ENCODE measurements at regions not wholly inside any gene's neighbourhood (a gene's known extent, or its start where the extent isn't known, plus 50 kb on each side); places are given as distances from the start of the nearest gene placed in this dataset.

DNA sequence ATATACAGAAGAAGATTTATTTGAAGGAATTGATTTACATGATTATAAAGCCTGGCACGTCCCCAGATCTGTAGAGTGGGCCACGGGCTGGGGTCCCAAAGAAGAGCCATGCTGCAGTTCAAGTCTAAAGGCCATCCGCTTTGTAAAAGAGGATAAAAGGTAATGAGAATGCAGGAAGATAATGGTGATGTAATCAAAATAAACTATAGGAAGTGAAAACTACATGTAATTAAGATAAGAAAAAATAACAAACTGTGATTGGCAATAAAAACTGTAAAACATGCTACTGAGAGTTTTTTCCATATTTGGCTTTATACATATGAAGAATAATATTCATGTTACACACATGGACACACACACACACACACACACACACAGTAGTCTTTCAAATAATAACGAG, 59.0 kb upstream of the TMEFF2 start:
- BruUV-seq (replicated peaks), result no TSS peak

GRCh38 chr2:192250961-192251360, 56.2 kb upstream of the TMEFF2 start:
- no peaks in the 10 kb centered on the region for H3K27me3 Mint-ChIP-seq (ENCODE audit: insufficient read depth, unreplicated experiment)
- POLR2A ChIA-PET, result interaction anchor here (1.0 kb wide), 1 partner anchor 17 kb away, joined by 4 read pairs; no protein-coding TSS in a partner anchor
- intact Hi-C loops (cut with micrococcal nuclease), result no loop called here
- no peak overlapping the region for H3K27ac Mint-ChIP-seq (ENCODE audit: low read depth, unreplicated experiment)
- CTCF ChIA-PET, result no interaction called here
- TF ChIP-seq, protein P1, sequence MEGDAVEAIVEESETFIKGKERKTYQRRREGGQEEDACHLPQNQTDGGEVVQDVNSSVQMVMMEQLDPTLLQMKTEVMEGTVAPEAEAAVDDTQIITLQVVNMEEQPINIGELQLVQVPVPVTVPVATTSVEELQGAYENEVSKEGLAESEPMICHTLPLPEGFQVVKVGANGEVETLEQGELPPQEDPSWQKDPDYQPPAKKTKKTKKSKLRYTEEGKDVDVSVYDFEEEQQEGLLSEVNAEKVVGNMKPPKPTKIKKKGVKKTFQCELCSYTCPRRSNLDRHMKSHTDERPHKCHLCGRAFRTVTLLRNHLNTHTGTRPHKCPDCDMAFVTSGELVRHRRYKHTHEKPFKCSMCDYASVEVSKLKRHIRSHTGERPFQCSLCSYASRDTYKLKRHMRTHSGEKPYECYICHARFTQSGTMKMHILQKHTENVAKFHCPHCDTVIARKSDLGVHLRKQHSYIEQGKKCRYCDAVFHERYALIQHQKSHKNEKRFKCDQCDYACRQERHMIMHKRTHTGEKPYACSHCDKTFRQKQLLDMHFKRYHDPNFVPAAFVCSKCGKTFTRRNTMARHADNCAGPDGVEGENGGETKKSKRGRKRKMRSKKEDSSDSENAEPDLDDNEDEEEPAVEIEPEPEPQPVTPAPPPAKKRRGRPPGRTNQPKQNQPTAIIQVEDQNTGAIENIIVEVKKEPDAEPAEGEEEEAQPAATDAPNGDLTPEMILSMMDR (IDR thresholded peaks at IDR 0.05; ENCODE audit: unreplicated experiment), result no peak
- H3K9me3 Mint-ChIP-seq (ENCODE audit: unreplicated experiment), result no peaks in the 10 kb centered on the region
- BruUV-seq (replicated peaks), result no TSS peak
- no peak for DNase-seq (ENCODE audit: unreplicated experiment)
- no peaks in the 10 kb centered on the region for H3K36me3 Mint-ChIP-seq (ENCODE audit: insufficient read depth, unreplicated experiment)
- no peaks in the 10 kb centered on the region for H3K4me1 Mint-ChIP-seq (ENCODE audit: insufficient read depth, unreplicated experiment)
- H3K4me3 Mint-ChIP-seq (ENCODE audit: unreplicated experiment), result no peak overlapping the region

More for the DNA sequence above, 59.0 kb upstream of the TMEFF2 start:
- no peaks in the 10 kb centered on the region for H3K4me1 Mint-ChIP-seq (ENCODE audit: insufficient read depth, unreplicated experiment)
- POLR2A ChIA-PET, result no interaction called here
- no peaks in the 10 kb centered on the region for H3K27me3 Mint-ChIP-seq (ENCODE audit: insufficient read depth, unreplicated experiment)
- intact Hi-C loops (cut with micrococcal nuclease), result no loop called here
- H3K27ac Mint-ChIP-seq (ENCODE audit: low read depth, unreplicated experiment), result no peak overlapping the region
- TF ChIP-seq, protein P1 (IDR thresholded peaks at IDR 0.05; ENCODE audit: unreplicated experiment), result no peak
- no peaks in the 10 kb centered on the region for H3K9me3 Mint-ChIP-seq (ENCODE audit: unreplicated experiment)
- no peak for DNase-seq (ENCODE audit: unreplicated experiment)
- H3K4me3 Mint-ChIP-seq (ENCODE audit: unreplicated experiment), result no peak overlapping the region
- no peaks in the 10 kb centered on the region for H3K36me3 Mint-ChIP-seq (ENCODE audit: insufficient read depth, unreplicated experiment)
- CTCF ChIA-PET, result no interaction called here

GRCh38 chr2:192247456-192247855, 52.7 kb upstream of the TMEFF2 start:
- no peak for DNase-seq (ENCODE audit: unreplicated experiment)
- Mint-ChIP-seq H3K9me3 (ENCODE audit: unreplicated experiment) (no peaks in the 10 kb centered on the region), H3K27ac (ENCODE audit: low read depth, unreplicated experiment) (no peak overlapping the region), H3K4me3 (ENCODE audit: unreplicated experiment) (no peak overlapping the region), H3K36me3 (ENCODE audit: insufficient read depth, unreplicated experiment) (no peaks in the 10 kb centered on the region), H3K4me1 (ENCODE audit: insufficient read depth, unreplicated experiment) (no peaks in the 10 kb centered on the region), H3K27me3 (ENCODE audit: insufficient read depth, unreplicated experiment) (no peaks in the 10 kb centered on the region)
- BruUV-seq (replicated peaks), result no TSS peak
- ChIA-PET POLR2A (no interaction called here), CTCF (no interaction called here)
- intact Hi-C loops (cut with micrococcal nuclease), result no loop called here
- TF ChIP-seq, protein P1 (IDR thresholded peaks at IDR 0.05; ENCODE audit: unreplicated experiment), result no peak

- Mint-ChIP-seq H3K27ac (ENCODE audit: low read depth, unreplicated experiment) (no peak overlapping the region), H3K27me3 (ENCODE audit: insufficient read depth, unreplicated experiment) (no peaks in the 10 kb centered on the region), H3K36me3 (ENCODE audit: insufficient read depth, unreplicated experiment) (no peaks in the 10 kb centered on the region), H3K4me1 (ENCODE audit: insufficient read depth, unreplicated experiment) (no peaks in the 10 kb centered on the region), H3K4me3 (ENCODE audit: unreplicated experiment) (no peak overlapping the region), H3K9me3 (ENCODE audit: unreplicated experiment) (no peaks in the 10 kb centered on the region)
- no peak for DNase-seq (ENCODE audit: unreplicated experiment)
- POLR2A ChIA-PET, result interaction anchor here (0.9 to 1.0 kb wide), 2 partner anchors 12 to 21 kb away, joined by 3 to 4 read pairs; no protein-coding TSS in a partner anchor
- intact Hi-C loops (cut with micrococcal nuclease), result no loop called here
- TF ChIP-seq, protein P1 (IDR thresholded peaks at IDR 0.05; ENCODE audit: unreplicated experiment), result no peak
- no TSS peak for BruUV-seq (replicated peaks)
- CTCF ChIA-PET, result interaction anchor here (0.7 kb wide), 1 partner anchor 106 kb away, joined by 3 read pairs; no protein-coding TSS in a partner anchor
Observed at GRCh38 chr2:192246297-192246696, 51.6 kb upstream of the TMEFF2 start.
